Transverse colon (tissue), 3 donors: ENCODE measurements at regions not wholly inside any gene's neighbourhood (a gene's known extent, or its start where the extent isn't known, plus 50 kb on each side); places are given as distances from the start of the nearest gene placed in this dataset.

Experiments used
- CTCF ChIP-seq, 5 experiments: fragments of 200-600 bp in 3 of 5; fragments of 450-650 bp in 2 of 5; sonication (generic) in 3 of 5; IDR thresholded peaks; 1 replicate in 2 of 5; 2 replicates in 3 of 5; pipeline ENCODE4 v1.5.1; 2016 to 2017; ENCODE audit warnings: antibody characterized with exemption in 5 of 5, inconsistent platforms in 3 of 5, mild to moderate bottlenecking in 2 of 5, moderate library complexity in 1 of 5
- EP300 ChIP-seq: sonication (generic); formaldehyde crosslinking; IDR thresholded peaks from one replicate; pipeline ENCODE4 v1.6.1; 2017; ENCODE audit warnings: antibody characterized with exemption, low read depth

GRCh38 chr1:157313240-157313807 lies 175.1 kb upstream of the ETV3 start:
- TF ChIP-seq CTCF (IDR thresholded peaks at IDR 0.05), result no peak
- TF ChIP-seq EP300, result no peak
